ENCODE measurements at regions not wholly inside any gene's neighbourhood (a gene's known extent, or its start where the extent isn't known, plus 50 kb on each side); places are given as distances from the start of the nearest gene placed in this dataset.

GRCh38 chr16:85341972-85342695 is 229.9 kb upstream of the CIBAR2 start:
- in situ Hi-C loops (cut with MboI; ENCODE audit: low sequenced_read_pairs) (no loop called here), intact Hi-C loops (cut with micrococcal nuclease) (no loop called here), dilution Hi-C loops (cut with HindIII; ENCODE audit: low sequenced_read_pairs, unreplicated experiment) (no loop called here)
- Histone ChIP-seq H3K4me2 (ENCODE audit: low read depth, low read length) (no peak overlapping the region), H3K9me1 (ENCODE audit: insufficient read depth, low read length) (peaks cover 3% of the 10 kb centered on the region; the same call in 1 of the 2 replicates), H3K23ac (ENCODE audit: low read depth, low read length) (no peak overlapping the region), H4K5ac (ENCODE audit: low read depth, low read length) (no peak overlapping the region), H2BK20ac (ENCODE audit: low read depth, low read length) (no peak overlapping the region), H2BK120ac (ENCODE audit: low read depth, low read length) (no peak overlapping the region), H3K79me1 (ENCODE audit: low read depth in 1 of 2, low read length in 2 of 2) (peaks cover 24 to 51% of the 10 kb centered on the region in 2 experiments), H3K4me3 (ENCODE audit: insufficient read depth, low read depth, low read length) (no peak overlapping the region), H3K18ac (ENCODE audit: low read depth, low read length) (no peak overlapping the region), H3K4ac (ENCODE audit: low read depth, low read length) (no peak overlapping the region), H3K9ac (ENCODE audit: low read depth, low read length) (no peak overlapping the region), H2AFZ (replicated peaks; ENCODE audit: low read length, poor library complexity) (no peak overlapping the region), H4K20me1 (ENCODE audit: insufficient read depth, low read length) (peaks cover 86% of the 10 kb centered on the region), H3K36me3 (ENCODE audit: control insufficient read depth, insufficient read depth, low read length) (peaks cover 1% of the 10 kb centered on the region), H3K27me3 (ENCODE audit: control insufficient read depth, insufficient read depth, low read length) (no peaks in the 10 kb centered on the region), H3K4me1 (ENCODE audit: control insufficient read depth, insufficient read depth, low read length) (no peaks in the 10 kb centered on the region), H2BK5ac (ENCODE audit: low read depth, low read length, poor library complexity, severe bottlenecking) (no peak overlapping the region), H3K9me3 (ENCODE audit: control insufficient read depth, insufficient read depth, low read length) (no peaks in the 10 kb centered on the region), H3K14ac (replicated peaks; ENCODE audit: low read depth, low read length) (no peak overlapping the region), H4K91ac (ENCODE audit: insufficient read depth, low read depth, low read length) (no peak overlapping the region), H3K56ac (ENCODE audit: extremely low read depth, insufficient read depth, low read length) (no peak overlapping the region), H4K8ac (ENCODE audit: low read depth in 2 of 2, low read length in 2 of 2) (no peak overlapping the region), H2BK15ac (ENCODE audit: low read depth, low read length) (no peak overlapping the region), H2AK5ac (ENCODE audit: low read depth, low read length) (no peak overlapping the region), H3K27ac (ENCODE audit: insufficient read depth, low read length) (no peak overlapping the region), H2AK9ac (replicated peaks; ENCODE audit: low read depth, low read length, poor library complexity) (no peak overlapping the region)
- WGBS, 2 experiments (ENCODE audit: extremely low coverage in 2 of 2, insufficient read length in 1 of 2), result 72% methylated on average over 4 of the region's 19 CpGs; no CpG with 5 or more reads in 1 of the 2 experiments
- TF ChIP-seq CHD1 (IDR thresholded peaks at IDR 0.05; ENCODE audit: low read depth, low read length), result no peak
- TF ChIP-seq RCOR1 (IDR thresholded peaks at IDR 0.05; ENCODE audit: insufficient replicate concordance, low read length), result no peak
- no peak for TF ChIP-seq RFX5 (IDR thresholded peaks at IDR 0.05; ENCODE audit: low read depth, low read length)
- TF ChIP-seq FOS (IDR thresholded peaks at IDR 0.05; ENCODE audit: low read depth, low read length), result no peak
- TF ChIP-seq BHLHE40 (IDR thresholded peaks at IDR 0.05; ENCODE audit: low read depth, low read length), result no peak
- TF ChIP-seq MAZ (IDR thresholded peaks at IDR 0.05; ENCODE audit: borderline replicate concordance, low read depth, low read length), result no peak
- TF ChIP-seq ELK1 (IDR thresholded peaks at IDR 0.05; ENCODE audit: borderline replicate concordance, low read depth, low read length), result no peak
- no peak for TF ChIP-seq CEBPB (IDR thresholded peaks at IDR 0.05; ENCODE audit: low read depth, low read length)
- no peak for TF ChIP-seq SMC3 (IDR thresholded peaks at IDR 0.05; ENCODE audit: low read depth, low read length)
- TF ChIP-seq MXI1 (IDR thresholded peaks at IDR 0.05; ENCODE audit: borderline replicate concordance, low read depth, low read length), result no peak
- TF ChIP-seq CTCF (conservative IDR thresholded peaks at IDR 0.05; ENCODE audit: low read depth, low read length), result no peak
- TF ChIP-seq POLR2A (IDR thresholded peaks at IDR 0.05; ENCODE audit: low read depth, low read length), result no peak
- DNase-seq (no peak), ATAC-seq (ENCODE audit: low read depth) (no peak)
- CTCF ChIA-PET, result no interaction called here
- POLR2A ChIA-PET (ENCODE audit: unreplicated experiment), result no interaction called here
- BruUV-seq (replicated peaks), result no TSS peak

Data from IMR-90 (cell line).